ENCODE measurements at regions not wholly inside any gene's neighbourhood (a gene's known extent, or its start where the extent isn't known, plus 50 kb on each side); places are given as distances from the start of the nearest gene placed in this dataset.

DNA sequence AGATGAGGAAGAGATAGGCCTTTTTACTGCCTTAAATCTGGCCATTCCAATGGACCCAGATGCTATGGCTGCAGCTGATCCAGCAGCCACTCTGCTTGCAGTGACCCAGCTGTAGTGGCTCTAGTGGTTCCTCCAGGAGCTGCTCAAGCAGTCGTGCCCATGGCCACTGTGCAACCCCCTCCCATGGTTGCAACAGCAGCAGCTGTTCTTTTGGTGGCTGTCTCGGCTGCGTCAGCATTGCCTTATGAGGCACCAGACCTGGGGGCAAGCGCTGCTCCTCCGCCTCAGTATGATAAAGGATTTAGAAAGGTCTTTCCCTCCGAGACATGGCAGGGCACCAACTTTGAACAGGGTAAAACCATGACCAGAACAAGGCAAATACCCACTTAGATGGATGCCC, 384.9 kb upstream of the DCC start:
- H2AFZ ChIP-seq (ENCODE audit: low read length), result no peak overlapping the region
- no peak overlapping the region for H2AK5ac ChIP-seq (ENCODE audit: insufficient read length, low read length)
- no peak overlapping the region for H2BK12ac ChIP-seq (ENCODE audit: insufficient read length, low read depth, low read length)
- no peaks in the 10 kb centered on the region for H3K4me1 ChIP-seq (ENCODE audit: insufficient read depth, low read length)
- no peak overlapping the region for H4K8ac ChIP-seq (replicated peaks; ENCODE audit: insufficient read length, low read depth, low read length)
- no peak overlapping the region for H3K18ac ChIP-seq (ENCODE audit: insufficient read length, low read depth, low read length)
- no peak overlapping the region for H3K56ac ChIP-seq (ENCODE audit: insufficient read length, low read depth, low read length)
- H3K4ac ChIP-seq (ENCODE audit: low read depth, low read length), result no peak overlapping the region
- no peak overlapping the region for H3T11ph ChIP-seq (ENCODE audit: low read length)
- no peaks in the 10 kb centered on the region for H3K9me3 ChIP-seq (ENCODE audit: control insufficient read depth, low read depth, low read length)
- Mint-ChIP-seq H3K4me3 (no peak overlapping the region), H3K27me3 (ENCODE audit: low read depth) (no peaks in the 10 kb centered on the region), H3K9me3 (peaks cover 0 to 3% of the 10 kb centered on the region in 2 experiments; a peak in 3 of 5 replicates), H3K36me3 (ENCODE audit: insufficient read depth in 1 of 3, low read depth in 3 of 3) (no peaks in the 10 kb centered on the region), H3K27ac (no peak overlapping the region), H3K4me1 (peaks cover 4 to 11% of the 10 kb centered on the region in 2 experiments; a peak in 2 of 4 replicates)
- H2BK120ac ChIP-seq (ENCODE audit: low read depth, low read length, poor library complexity, severe bottlenecking), result no peak overlapping the region
- H3K14ac ChIP-seq (ENCODE audit: insufficient read depth, low read length), result no peak overlapping the region
- WGBS (ENCODE audit: extremely low coverage, insufficient read length, low lambda C conversion rate), result no CpG with 5 or more reads among the region's 6 CpGs
- TF ChIP-seq, protein P1, sequence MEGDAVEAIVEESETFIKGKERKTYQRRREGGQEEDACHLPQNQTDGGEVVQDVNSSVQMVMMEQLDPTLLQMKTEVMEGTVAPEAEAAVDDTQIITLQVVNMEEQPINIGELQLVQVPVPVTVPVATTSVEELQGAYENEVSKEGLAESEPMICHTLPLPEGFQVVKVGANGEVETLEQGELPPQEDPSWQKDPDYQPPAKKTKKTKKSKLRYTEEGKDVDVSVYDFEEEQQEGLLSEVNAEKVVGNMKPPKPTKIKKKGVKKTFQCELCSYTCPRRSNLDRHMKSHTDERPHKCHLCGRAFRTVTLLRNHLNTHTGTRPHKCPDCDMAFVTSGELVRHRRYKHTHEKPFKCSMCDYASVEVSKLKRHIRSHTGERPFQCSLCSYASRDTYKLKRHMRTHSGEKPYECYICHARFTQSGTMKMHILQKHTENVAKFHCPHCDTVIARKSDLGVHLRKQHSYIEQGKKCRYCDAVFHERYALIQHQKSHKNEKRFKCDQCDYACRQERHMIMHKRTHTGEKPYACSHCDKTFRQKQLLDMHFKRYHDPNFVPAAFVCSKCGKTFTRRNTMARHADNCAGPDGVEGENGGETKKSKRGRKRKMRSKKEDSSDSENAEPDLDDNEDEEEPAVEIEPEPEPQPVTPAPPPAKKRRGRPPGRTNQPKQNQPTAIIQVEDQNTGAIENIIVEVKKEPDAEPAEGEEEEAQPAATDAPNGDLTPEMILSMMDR (conservative IDR thresholded peaks at IDR 0.05), result no peak
- H3K27me3 ChIP-seq (ENCODE audit: insufficient read depth, low read length), result no peaks in the 10 kb centered on the region
- H4K5ac ChIP-seq (ENCODE audit: insufficient read length, low read depth, low read length), result no peak overlapping the region
- DNase-seq, result no peak
- no peaks in the 10 kb centered on the region for H3K79me2 ChIP-seq (ENCODE audit: insufficient read depth, low read length)
- H3K4me2 ChIP-seq (ENCODE audit: insufficient read depth, insufficient read length, low read length), result no peak overlapping the region
- H3K27ac ChIP-seq (ENCODE audit: insufficient read length, low read depth, low read length), result no peak overlapping the region
- H4K20me1 ChIP-seq (ENCODE audit: control insufficient read depth, insufficient read depth, insufficient read length), result no peaks in the 10 kb centered on the region
- no peak overlapping the region for H3K23ac ChIP-seq (ENCODE audit: insufficient read length, low read depth, low read length)
- no peak overlapping the region for H2BK5ac ChIP-seq (ENCODE audit: insufficient read length, low read length)
- no peaks in the 10 kb centered on the region for H3K79me1 ChIP-seq (ENCODE audit: insufficient read depth, low read depth, low read length, poor library complexity, severe bottlenecking)
- H3K23me2 ChIP-seq (ENCODE audit: insufficient read length, low read depth, low read length, poor library complexity, severe bottlenecking), result no peaks in the 10 kb centered on the region
- H4K91ac ChIP-seq (ENCODE audit: insufficient read length, low read depth, low read length), result no peak overlapping the region
- no peak overlapping the region for H3K9ac ChIP-seq (ENCODE audit: extremely low read depth, insufficient read length, low read length)
- no peak overlapping the region for H2BK15ac ChIP-seq (ENCODE audit: low read depth, low read length)
- H2BK20ac ChIP-seq (ENCODE audit: low read depth, low read length, poor library complexity, severe bottlenecking), result no peak overlapping the region
